ENCODE measurements at regions not wholly inside any gene's neighbourhood (a gene's known extent, or its start where the extent isn't known, plus 50 kb on each side); places are given as distances from the start of the nearest gene placed in this dataset.

- Mint-ChIP-seq H3K27me3 (peaks cover 0 to 8% (median 8%) of the 10 kb centered on the region in 3 donors), H3K4me3 (no peak overlapping the region), H3K9me3 (peaks cover 0 to 4% (median 0%) of the 10 kb centered on the region in 7 donors), H3K27ac (no peak overlapping the region), H3K36me3 (no peaks in the 10 kb centered on the region), H3K4me1 (no peaks in the 10 kb centered on the region)
- DNase-seq: no peak
- ATAC-seq (ENCODE audit: low read depth in 2 of 2): no peak
Measured at GRCh38 chr4:111693758-111694157, 451.5 kb upstream of the FAM241A start.

GRCh38 chr4:111695677-111696076, 449.6 kb upstream of the FAM241A start:
- H3K4me1 Mint-ChIP-seq: no peaks in the 10 kb centered on the region

GRCh38 chr4:111696505-111696904, 448.7 kb upstream of the FAM241A start:
- H3K27me3 Mint-ChIP-seq: peaks cover 0 to 8% (median 4%) of the 10 kb centered on the region in 3 donors
- H3K9me3 Mint-ChIP-seq: peaks cover 0 to 4% (median 0%) of the 10 kb centered on the region in 7 donors
- ATAC-seq (ENCODE audit: low read depth in 2 of 2) (no peak), DNase-seq (no peak)
- H3K36me3 Mint-ChIP-seq: no peaks in the 10 kb centered on the region
- H3K4me1 Mint-ChIP-seq: no peaks in the 10 kb centered on the region
- H3K4me3 Mint-ChIP-seq: no peak overlapping the region
- H3K27ac Mint-ChIP-seq: no peak overlapping the region

More at GRCh38 chr4:111695677-111696076, 449.6 kb upstream of the FAM241A start:
- Mint-ChIP-seq H3K36me3 (no peaks in the 10 kb centered on the region), H3K9me3 (peaks cover 0 to 4% (median 0%) of the 10 kb centered on the region in 7 donors), H3K27ac (no peak overlapping the region), H3K4me3 (no peak overlapping the region), H3K27me3 (peaks cover 0 to 8% (median 4%) of the 10 kb centered on the region in 3 donors)
- no peak for DNase-seq
- ATAC-seq (ENCODE audit: low read depth in 2 of 2): no peak

GRCh38 chr4:111697176-111697942, 447.9 kb upstream of the FAM241A start:
- DNase-seq (no peak), ATAC-seq (ENCODE audit: low read depth in 2 of 2) (no peak)
- H3K4me1 Mint-ChIP-seq: no peaks in the 10 kb centered on the region
- peaks cover 0 to 4% (median under 1%) of the 10 kb centered on the region in 3 donors for H3K27me3 Mint-ChIP-seq
- H3K27ac Mint-ChIP-seq: no peak overlapping the region
- no peak overlapping the region for H3K4me3 Mint-ChIP-seq
- no peaks in the 10 kb centered on the region for H3K36me3 Mint-ChIP-seq
- no peaks in the 10 kb centered on the region for H3K9me3 Mint-ChIP-seq

GRCh38 chr4:111698361-111698760, 446.9 kb upstream of the FAM241A start:
- H3K36me3 Mint-ChIP-seq: no peaks in the 10 kb centered on the region
- H3K27me3 Mint-ChIP-seq: no peaks in the 10 kb centered on the region
- ATAC-seq (ENCODE audit: low read depth in 2 of 2) (no peak), DNase-seq (no peak)
- H3K9me3 Mint-ChIP-seq: no peaks in the 10 kb centered on the region
- H3K27ac Mint-ChIP-seq: no peak overlapping the region
- H3K4me1 Mint-ChIP-seq: no peaks in the 10 kb centered on the region
- no peak overlapping the region for H3K4me3 Mint-ChIP-seq

- DNase-seq (no peak), ATAC-seq (ENCODE audit: low read depth in 2 of 2) (no peak)
- Mint-ChIP-seq H3K27ac (no peak overlapping the region), H3K4me1 (no peaks in the 10 kb centered on the region), H3K36me3 (no peaks in the 10 kb centered on the region), H3K4me3 (no peak overlapping the region), H3K9me3 (no peaks in the 10 kb centered on the region), H3K27me3 (no peaks in the 10 kb centered on the region)
Measured at GRCh38 chr4:111699165-111699564, 446.1 kb upstream of the FAM241A start.

GRCh38 chr4:111701102-111701501, 444.2 kb upstream of the FAM241A start:
- no peaks in the 10 kb centered on the region for H3K36me3 Mint-ChIP-seq
- no peaks in the 10 kb centered on the region for H3K9me3 Mint-ChIP-seq
- DNase-seq: no peak
- no peak overlapping the region for H3K27ac Mint-ChIP-seq
- H3K4me3 Mint-ChIP-seq: no peak overlapping the region
- ATAC-seq (ENCODE audit: low read depth in 2 of 2): no peak
- H3K27me3 Mint-ChIP-seq: no peaks in the 10 kb centered on the region
- H3K4me1 Mint-ChIP-seq: no peaks in the 10 kb centered on the region

- Mint-ChIP-seq H3K4me1 (no peaks in the 10 kb centered on the region), H3K27ac (no peak overlapping the region), H3K36me3 (no peaks in the 10 kb centered on the region), H3K4me3 (no peak overlapping the region), H3K9me3 (no peaks in the 10 kb centered on the region), H3K27me3 (no peaks in the 10 kb centered on the region)
- no peak for DNase-seq
- no peak for ATAC-seq (ENCODE audit: low read depth in 2 of 2)
Measured at GRCh38 chr4:111707491-111707890, 437.8 kb upstream of the FAM241A start.

- DNase-seq (no peak), ATAC-seq (ENCODE audit: low read depth in 2 of 2) (no peak)
- Mint-ChIP-seq H3K9me3 (no peaks in the 10 kb centered on the region), H3K4me3 (no peak overlapping the region), H3K36me3 (no peaks in the 10 kb centered on the region), H3K27me3 (no peaks in the 10 kb centered on the region), H3K4me1 (no peaks in the 10 kb centered on the region), H3K27ac (no peak overlapping the region)
Measured at GRCh38 chr4:111712093-111712677, 433.1 kb upstream of the FAM241A start.

- Mint-ChIP-seq H3K4me3 (no peak overlapping the region), H3K27ac (no peak overlapping the region)
Measured at GRCh38 chr4:111713276-111713675, 432.0 kb upstream of the FAM241A start.

GRCh38 chr4:111717921-111718320, 427.3 kb upstream of the FAM241A start:
- Mint-ChIP-seq H3K36me3 (no peaks in the 10 kb centered on the region), H3K27me3 (no peaks in the 10 kb centered on the region), H3K9me3 (no peaks in the 10 kb centered on the region), H3K4me3 (no peak overlapping the region), H3K27ac (no peak overlapping the region), H3K4me1 (no peaks in the 10 kb centered on the region)
- no peak for DNase-seq
- ATAC-seq (ENCODE audit: low read depth in 2 of 2): no peak

More at GRCh38 chr4:111713276-111713675, 432.0 kb upstream of the FAM241A start:
- Mint-ChIP-seq H3K27me3 (no peaks in the 10 kb centered on the region), H3K4me1 (no peaks in the 10 kb centered on the region), H3K9me3 (no peaks in the 10 kb centered on the region), H3K36me3 (no peaks in the 10 kb centered on the region)
- DNase-seq (no peak), ATAC-seq (ENCODE audit: low read depth in 2 of 2) (no peak)

- ATAC-seq (ENCODE audit: low read depth in 2 of 2) (no peak), DNase-seq (no peak)
- Mint-ChIP-seq H3K4me3 (no peak overlapping the region), H3K27ac (no peak overlapping the region), H3K4me1 (no peaks in the 10 kb centered on the region), H3K27me3 (no peaks in the 10 kb centered on the region), H3K9me3 (no peaks in the 10 kb centered on the region), H3K36me3 (no peaks in the 10 kb centered on the region)
Measured at GRCh38 chr4:111718763-111719559, 426.3 kb upstream of the FAM241A start.

GRCh38 chr4:111720866-111721265, 424.4 kb upstream of the FAM241A start:
- Mint-ChIP-seq H3K36me3 (no peaks in the 10 kb centered on the region), H3K9me3 (no peaks in the 10 kb centered on the region), H3K27me3 (no peaks in the 10 kb centered on the region), H3K4me1 (no peaks in the 10 kb centered on the region), H3K4me3 (no peak overlapping the region), H3K27ac (no peak overlapping the region)
- no peak for ATAC-seq (ENCODE audit: low read depth in 2 of 2)
- DNase-seq: no peak

Measured in naive B cell (primary cell).